GM21786 (cell line): ENCODE measurements at regions not wholly inside any gene's neighbourhood (a gene's known extent, or its start where the extent isn't known, plus 50 kb on each side); places are given as distances from the start of the nearest gene placed in this dataset.

ENCODE experiments used
- ATAC-seq: cut with Tn5 transposase; IDR thresholded peaks from one replicate; pipeline ENCODE4 v1.9.1; 2021; ENCODE audit not compliant: unreplicated experiment

DNA sequence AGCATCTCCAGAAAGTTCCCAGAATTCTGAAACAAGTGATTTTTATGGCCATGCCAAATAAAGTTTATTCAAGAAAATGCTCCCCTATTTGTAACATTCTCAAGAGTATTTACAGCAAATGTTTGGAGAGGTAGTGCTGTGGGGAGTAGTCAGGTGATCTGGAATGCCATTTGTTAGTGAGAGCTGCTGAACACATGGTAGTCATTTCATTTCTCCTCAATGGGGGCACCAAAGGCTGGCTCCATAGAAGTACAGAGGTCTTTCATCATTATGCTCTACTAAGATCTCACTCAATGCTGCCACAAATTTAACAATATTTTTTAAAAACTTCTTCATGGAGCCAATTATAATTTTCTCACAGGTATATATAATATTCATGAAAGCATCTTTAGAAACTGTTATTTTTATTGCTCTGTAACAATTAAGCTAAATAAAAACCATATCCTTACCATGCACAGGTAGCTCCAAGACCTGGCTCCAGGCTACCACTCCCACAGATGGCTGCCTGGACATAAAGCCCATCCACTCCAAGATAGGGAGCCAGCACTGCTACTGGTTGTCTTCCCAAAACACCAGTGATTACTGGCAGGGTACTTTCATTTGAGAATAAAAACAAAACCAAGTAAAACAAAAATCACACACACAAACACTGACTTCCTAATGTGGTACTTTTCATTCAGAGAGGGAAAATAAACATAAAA lies 200.8 kb downstream of the PLK2 start:
- ATAC-seq, result no peak

DNA sequence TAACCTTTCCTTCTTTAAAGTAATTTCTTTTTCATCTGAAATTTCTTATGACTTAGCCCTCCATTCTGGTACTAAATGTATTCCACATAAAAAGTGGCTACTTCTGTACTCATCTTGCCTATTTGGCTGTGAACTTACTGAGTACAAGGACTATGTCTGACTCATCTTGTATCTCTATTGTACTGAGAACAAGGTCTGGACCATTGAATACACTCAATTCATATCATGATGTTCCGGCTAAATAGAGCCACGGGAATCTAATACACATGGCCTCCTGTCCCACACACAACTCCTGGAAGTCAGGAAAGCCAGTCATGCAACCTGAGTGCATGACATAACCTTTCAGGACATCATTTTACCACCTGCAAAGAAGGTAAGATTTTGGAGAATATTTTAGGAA lies 203.9 kb downstream of the PLK2 start:
- ATAC-seq, result no peak

DNA sequence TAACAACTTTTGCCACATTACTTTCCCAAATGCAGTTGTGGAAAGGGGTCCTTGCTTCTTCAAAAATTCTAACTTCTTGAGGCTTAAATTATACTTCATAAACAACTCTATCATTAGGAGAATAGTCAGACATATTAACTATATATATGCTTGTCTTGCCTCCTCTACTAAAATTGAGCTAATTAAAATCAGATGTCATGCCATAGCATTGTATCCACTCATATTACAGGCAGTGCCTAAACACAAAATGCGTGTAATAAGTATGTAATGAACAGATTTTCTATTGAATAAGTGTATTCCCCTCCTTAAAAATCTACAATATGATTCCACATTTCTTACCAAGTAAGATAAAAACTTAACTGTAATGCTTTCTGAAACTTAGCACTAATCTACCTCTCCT lies 204.5 kb downstream of the PLK2 start:
- no peak for ATAC-seq

DNA sequence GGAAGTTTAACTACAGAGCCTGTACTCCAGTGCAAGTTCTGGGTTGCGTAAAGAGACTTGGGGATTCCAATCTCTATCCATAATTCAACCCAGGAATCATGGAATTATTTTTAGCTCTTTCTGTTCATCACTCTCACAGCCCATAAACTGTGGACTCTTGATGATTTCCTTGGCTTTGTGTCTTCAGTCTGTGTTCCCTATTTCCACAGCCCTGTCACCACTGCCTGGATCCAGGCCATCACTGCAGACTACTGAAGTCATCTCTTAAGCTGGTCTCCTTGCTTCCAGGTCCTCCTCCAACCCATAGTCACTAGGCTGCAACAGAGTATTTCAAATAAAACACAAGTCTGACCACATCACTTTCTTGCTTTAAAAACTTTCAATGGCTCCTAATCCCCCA lies 211.7 kb downstream of the PLK2 start:
- ATAC-seq, result no peak

- no peak for ATAC-seq
These were observed 213.4 kb downstream of the PLK2 start for GRCh38 chr5:58246461-58246944.

GRCh38 chr5:58245476-58245840 lies 214.4 kb downstream of the PLK2 start:
- ATAC-seq, result no peak

DNA sequence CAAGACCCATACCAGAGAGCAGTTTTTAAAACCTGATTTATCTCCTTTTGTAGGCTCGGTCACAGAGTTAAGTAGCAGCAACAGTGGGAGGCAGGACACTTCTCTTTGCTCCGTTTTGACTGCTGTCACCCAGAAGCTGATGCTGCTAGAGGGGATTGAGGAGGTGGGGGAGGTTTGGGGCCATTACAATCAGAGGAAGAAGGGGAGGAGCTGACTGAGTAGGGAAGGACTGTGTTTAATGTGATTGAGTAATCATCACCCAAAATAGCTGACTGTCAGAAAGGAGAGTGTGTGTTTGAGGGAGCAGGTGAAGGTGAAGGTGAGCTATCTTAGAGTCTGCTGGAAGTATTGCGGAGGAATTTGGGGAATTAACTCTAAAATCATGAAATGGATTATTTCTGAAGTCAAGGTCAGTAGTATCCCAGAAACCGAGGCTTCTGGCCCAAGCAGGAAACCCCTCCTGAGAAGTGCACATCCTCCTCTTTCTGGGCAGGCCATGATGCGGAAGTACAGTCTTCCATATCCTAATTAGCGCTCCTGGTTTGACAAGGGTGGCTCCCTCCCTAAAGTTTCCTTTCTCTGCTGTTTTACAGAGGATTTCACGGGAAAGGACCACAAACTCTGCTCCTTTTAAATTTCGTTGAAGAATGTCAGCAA lies 214.9 kb downstream of the PLK2 start:
- no peak for ATAC-seq

DNA sequence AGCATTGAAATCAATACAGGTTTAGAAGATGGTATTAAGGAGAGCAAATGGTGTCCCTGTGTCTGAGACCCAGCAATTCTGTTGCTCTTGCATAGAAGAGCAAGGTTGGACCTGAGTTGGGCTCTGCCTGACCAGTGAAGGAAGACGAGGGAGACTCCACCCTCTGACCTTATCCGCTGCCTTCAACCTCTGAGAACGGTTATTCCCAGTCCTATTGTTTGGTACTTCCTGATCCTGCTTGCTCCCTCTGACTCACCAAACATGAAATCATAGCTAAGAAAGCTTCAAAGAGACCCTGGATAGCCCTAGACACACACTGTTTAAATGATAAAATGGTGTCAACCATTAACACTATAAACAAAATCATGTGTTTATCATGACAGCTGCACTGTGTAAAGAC lies 218.5 kb downstream of the PLK2 start:
- no peak for ATAC-seq

DNA sequence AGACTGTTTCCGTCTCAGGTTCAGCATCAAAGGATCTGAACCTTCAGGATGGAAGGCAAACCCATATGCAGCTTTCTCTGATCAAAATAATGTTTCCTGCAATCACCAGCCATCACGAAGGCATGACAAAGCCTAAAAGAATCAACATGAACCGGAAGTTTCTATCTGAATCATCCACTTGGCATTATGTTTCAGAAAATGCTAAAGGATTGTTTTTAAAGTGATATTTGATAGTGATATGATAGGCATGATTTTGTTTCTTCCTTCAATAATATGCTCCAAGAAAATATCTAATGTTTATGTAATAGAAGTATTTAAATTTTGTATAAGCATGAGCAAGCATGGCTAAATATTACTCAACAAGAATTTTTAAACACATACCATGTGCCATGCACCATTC lies 219.6 kb downstream of the PLK2 start:
- no peak for ATAC-seq

- ATAC-seq, result no peak
These were observed 220.2 kb downstream of the PLK2 start for GRCh38 chr5:58239731-58240130.

GRCh38 chr5:58239045-58239444 lies 220.8 kb downstream of the PLK2 start:
- ATAC-seq, result no peak

- ATAC-seq, result no peak
These were observed 223.4 kb downstream of the PLK2 start for GRCh38 chr5:58236498-58236897.

- no peak for ATAC-seq
These were observed 224.6 kb downstream of the PLK2 start for GRCh38 chr5:58235299-58235698.

DNA sequence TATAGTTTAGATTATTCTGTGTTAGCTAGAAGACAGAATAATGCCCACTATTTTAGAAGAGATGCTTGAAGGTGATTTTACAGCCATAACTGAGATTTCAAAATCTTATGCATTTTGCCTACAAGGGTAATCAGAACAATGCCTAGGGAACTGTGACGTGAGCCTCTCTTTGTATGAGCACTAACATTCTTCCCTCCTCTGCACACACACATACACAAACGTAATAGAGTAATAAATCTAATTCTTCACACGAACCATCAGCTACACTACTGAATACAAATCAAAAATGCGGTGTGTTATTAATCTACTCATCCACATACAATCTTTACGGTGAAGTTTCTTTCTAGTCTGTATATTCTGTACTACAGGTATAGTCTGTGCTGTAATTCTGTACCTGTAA lies 227.8 kb downstream of the PLK2 start:
- no peak for ATAC-seq

GRCh38 chr5:58231041-58231440 lies 228.8 kb downstream of the PLK2 start:
- ATAC-seq, result no peak

DNA sequence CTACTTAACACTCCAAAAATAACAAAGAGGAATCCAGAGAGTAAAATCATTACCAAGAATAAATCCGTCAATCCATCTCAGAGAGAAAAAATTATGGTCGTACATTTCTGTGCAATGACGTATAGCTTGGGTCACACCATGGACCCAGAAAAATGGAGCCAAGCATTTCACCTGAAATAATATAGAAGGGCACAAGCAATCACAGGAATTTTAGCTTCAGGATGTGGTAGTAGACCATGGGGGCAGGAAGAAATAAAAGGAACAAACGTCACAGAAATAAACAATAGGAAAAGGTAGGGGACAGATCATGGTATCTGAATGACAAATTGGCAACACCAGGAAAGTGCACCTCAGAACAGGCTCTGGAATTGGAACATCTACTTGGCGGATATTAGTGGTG lies 231.0 kb downstream of the PLK2 start:
- ATAC-seq, result no peak

DNA sequence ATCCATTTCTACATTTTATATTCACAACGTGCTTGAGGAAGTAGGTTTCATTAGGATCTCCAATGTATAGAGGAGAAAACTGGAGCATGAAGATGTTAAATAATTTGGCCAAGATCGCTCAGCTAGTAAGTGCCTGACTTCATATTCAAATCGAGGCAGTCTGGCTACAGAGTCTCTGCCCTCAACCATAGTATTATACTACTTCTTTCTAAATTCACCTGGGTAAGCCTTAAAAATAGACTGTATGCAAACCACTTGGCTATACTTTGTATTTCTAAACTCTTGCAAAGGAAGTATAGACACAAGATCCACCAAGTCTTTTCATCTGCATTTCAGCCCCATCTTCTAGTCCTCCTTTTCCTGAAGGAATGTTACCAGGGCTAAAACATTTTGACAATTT lies 232.0 kb downstream of the PLK2 start:
- no peak for ATAC-seq

- ATAC-seq, result no peak
These were observed 235.2 kb downstream of the PLK2 start for GRCh38 chr5:58224661-58225060.

- no peak for ATAC-seq
These were observed 235.7 kb downstream of the PLK2 start for GRCh38 chr5:58224221-58224620.

DNA sequence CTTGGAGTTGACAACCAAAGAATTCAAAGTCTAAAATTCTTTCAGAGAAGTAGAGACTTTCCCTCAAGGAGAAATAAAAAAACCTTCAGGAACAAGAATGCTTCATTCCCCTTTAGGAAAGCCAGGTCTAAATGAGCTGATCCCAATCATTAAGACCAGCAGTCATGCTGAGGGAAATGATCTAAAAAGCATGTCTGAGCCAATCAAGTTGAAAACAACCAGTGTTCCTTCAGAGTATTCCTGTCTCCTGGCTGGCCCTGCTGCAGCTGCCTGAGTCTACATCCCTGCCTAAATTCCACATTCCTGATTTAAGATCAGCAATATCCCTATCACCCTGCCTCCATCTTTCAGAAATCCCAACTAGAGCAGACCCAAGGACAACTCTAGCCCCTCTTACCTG lies 244.5 kb downstream of the PLK2 start:
- no peak for ATAC-seq

GRCh38 chr5:58211441-58211840 lies 248.4 kb downstream of the PLK2 start:
- no peak for ATAC-seq

DNA sequence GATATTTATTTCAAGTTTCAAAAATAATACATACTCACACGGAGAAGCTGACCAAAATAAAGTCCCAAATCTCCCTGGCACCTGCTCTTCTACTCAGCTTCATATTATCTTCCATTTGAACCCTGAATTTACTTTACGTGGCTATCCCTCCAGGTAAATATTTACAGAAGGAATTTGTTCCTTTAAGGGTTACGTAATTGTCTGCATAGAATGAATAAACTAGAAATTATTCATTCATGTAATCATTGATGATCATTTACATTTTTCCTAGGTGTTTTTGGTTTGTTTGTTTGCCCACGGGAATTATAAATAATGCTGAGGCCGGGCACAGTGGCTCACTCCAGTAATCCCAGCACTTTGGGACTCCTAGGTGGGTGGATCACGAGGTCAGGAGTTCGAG lies 251.2 kb downstream of the PLK2 start:
- no peak for ATAC-seq

GRCh38 chr5:58207076-58207475 lies 252.8 kb downstream of the PLK2 start:
- ATAC-seq, result no peak
